ENCODE measurements at regions not wholly inside any gene's neighbourhood (a gene's known extent, or its start where the extent isn't known, plus 50 kb on each side); places are given as distances from the start of the nearest gene placed in this dataset.

- no peak for FAIRE-seq
- H3K4me3 ChIP-seq, result no peak overlapping the region
- no peaks in the 10 kb centered on the region for H3K79me2 ChIP-seq (ENCODE audit: control insufficient read depth, insufficient read depth, low read length)
- H3K4me2 ChIP-seq (ENCODE audit: insufficient read depth, low read length), result no peak overlapping the region
- ChIA-PET POLR2A (no interaction called here), CTCF (ENCODE audit: low intra/inter-chr PET ratio) (no interaction called here)
- no peaks in the 10 kb centered on the region for H3K27me3 ChIP-seq (ENCODE audit: control insufficient read depth in 2 of 2, insufficient read depth in 2 of 2, low read length in 2 of 2)
- DNase-seq (ENCODE audit: extremely low read depth in 1 of 4, low spot score in 3 of 4), result no peak
- no peaks in the 10 kb centered on the region for H3K9me3 ChIP-seq (replicated peaks; ENCODE audit: control insufficient read depth, insufficient read depth, low read depth, low read length)
- H3K9me1 ChIP-seq (ENCODE audit: control insufficient read depth, insufficient read depth, low read length), result no peaks in the 10 kb centered on the region
- intact Hi-C loops (cut with micrococcal nuclease), result no loop called here
- no peak for ATAC-seq
- H3K27ac ChIP-seq (ENCODE audit: extremely low read depth, low read depth, low read length), result no peak overlapping the region
- BruUV-seq (replicated peaks), result no TSS peak
- no peaks in the 10 kb centered on the region for H4K20me1 ChIP-seq (replicated peaks; ENCODE audit: control insufficient read depth, insufficient read depth, low read length)
- H2AFZ ChIP-seq (ENCODE audit: low read depth, low read length), result no peak overlapping the region
- WGBS (ENCODE audit: insufficient coverage, low coverage, missing lambda C conversion rate), result 0% methylated on average over 7 of the region's 7 CpGs
- H3K4me1 ChIP-seq (replicated peaks in 1 of 2; ENCODE audit: control insufficient read depth in 2 of 2, insufficient read depth in 2 of 2, low read length in 2 of 2), result no peaks in the 10 kb centered on the region
- no peaks in the 10 kb centered on the region for H3K36me3 ChIP-seq (ENCODE audit: control insufficient read depth, insufficient read depth, low read length)
- in situ Hi-C loops (cut with MboI), result no loop called here
- no peak overlapping the region for H3K9ac ChIP-seq (ENCODE audit: insufficient read depth in 1 of 2, low read depth in 2 of 2, low read length in 2 of 2)
- TF ChIP-seq ZC3H11A (IDR thresholded peaks at IDR 0.05; ENCODE audit: low read depth, low read length) (no peak), RFX5 (IDR thresholded peaks at IDR 0.05; ENCODE audit: low read depth, low read length) (no peak), U2AF2 (optimal IDR thresholded peaks at IDR 0.05; ENCODE audit: low read depth, low read length) (no peak), CLOCK (CRISPR knock-in tag; IDR thresholded peaks at IDR 0.05; ENCODE audit: borderline replicate concordance) (no peak), ILK (tag; IDR thresholded peaks at IDR 0.05; ENCODE audit: borderline replicate concordance, low read depth) (no peak), CBX1 (IDR thresholded peaks at IDR 0.05; ENCODE audit: low read depth) (no peak), ZNF354B (CRISPR knock-in tag; IDR thresholded peaks at IDR 0.05) (no peak), ZNF253 (CRISPR knock-in tag; conservative IDR thresholded peaks at IDR 0.05) (no peak), ZNF57 (CRISPR knock-in tag; IDR thresholded peaks at IDR 0.05) (no peak), XRCC3 (IDR thresholded peaks at IDR 0.05) (no peak), HDAC1 (IDR thresholded peaks at IDR 0.05) (no peak), ZNF695 (CRISPR knock-in tag; IDR thresholded peaks at IDR 0.05) (no peak), NFIC (IDR thresholded peaks at IDR 0.05) (no peak), ZNF444 (CRISPR knock-in tag; IDR thresholded peaks at IDR 0.05) (no peak)
- TF ChIP-seq, protein P1, sequence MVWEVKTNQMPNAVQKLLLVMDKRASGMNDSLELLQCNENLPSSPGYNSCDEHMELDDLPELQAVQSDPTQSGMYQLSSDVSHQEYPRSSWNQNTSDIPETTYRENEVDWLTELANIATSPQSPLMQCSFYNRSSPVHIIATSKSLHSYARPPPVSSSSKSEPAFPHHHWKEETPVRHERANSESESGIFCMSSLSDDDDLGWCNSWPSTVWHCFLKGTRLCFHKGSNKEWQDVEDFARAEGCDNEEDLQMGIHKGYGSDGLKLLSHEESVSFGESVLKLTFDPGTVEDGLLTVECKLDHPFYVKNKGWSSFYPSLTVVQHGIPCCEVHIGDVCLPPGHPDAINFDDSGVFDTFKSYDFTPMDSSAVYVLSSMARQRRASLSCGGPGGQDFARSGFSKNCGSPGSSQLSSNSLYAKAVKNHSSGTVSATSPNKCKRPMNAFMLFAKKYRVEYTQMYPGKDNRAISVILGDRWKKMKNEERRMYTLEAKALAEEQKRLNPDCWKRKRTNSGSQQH (CRISPR knock-in tag; IDR thresholded peaks at IDR 0.05), result no peak
- TF ChIP-seq, protein P2, sequence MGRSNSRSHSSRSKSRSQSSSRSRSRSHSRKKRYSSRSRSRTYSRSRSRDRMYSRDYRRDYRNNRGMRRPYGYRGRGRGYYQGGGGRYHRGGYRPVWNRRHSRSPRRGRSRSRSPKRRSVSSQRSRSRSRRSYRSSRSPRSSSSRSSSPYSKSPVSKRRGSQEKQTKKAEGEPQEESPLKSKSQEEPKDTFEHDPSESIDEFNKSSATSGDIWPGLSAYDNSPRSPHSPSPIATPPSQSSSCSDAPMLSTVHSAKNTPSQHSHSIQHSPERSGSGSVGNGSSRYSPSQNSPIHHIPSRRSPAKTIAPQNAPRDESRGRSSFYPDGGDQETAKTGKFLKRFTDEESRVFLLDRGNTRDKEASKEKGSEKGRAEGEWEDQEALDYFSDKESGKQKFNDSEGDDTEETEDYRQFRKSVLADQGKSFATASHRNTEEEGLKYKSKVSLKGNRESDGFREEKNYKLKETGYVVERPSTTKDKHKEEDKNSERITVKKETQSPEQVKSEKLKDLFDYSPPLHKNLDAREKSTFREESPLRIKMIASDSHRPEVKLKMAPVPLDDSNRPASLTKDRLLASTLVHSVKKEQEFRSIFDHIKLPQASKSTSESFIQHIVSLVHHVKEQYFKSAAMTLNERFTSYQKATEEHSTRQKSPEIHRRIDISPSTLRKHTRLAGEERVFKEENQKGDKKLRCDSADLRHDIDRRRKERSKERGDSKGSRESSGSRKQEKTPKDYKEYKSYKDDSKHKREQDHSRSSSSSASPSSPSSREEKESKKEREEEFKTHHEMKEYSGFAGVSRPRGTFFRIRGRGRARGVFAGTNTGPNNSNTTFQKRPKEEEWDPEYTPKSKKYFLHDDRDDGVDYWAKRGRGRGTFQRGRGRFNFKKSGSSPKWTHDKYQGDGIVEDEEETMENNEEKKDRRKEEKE (IDR thresholded peaks at IDR 0.05; ENCODE audit: borderline replicate concordance in 1 of 2, control insufficient read depth in 1 of 2, low read depth in 2 of 2, low read length in 1 of 2), result no peak
- TF ChIP-seq, protein P3, sequence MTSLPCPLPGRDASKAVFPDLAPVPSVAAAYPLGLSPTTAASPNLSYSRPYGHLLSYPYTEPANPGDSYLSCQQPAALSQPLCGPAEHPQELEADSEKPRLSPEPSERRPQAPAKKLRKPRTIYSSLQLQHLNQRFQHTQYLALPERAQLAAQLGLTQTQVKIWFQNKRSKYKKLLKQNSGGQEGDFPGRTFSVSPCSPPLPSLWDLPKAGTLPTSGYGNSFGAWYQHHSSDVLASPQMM (CRISPR knock-in tag; IDR thresholded peaks at IDR 0.05), result no peak
These were observed 60.7 kb downstream of the OSR1 start for GRCh38 chr2:19297716-19298115.
